Lower lobe of right lung (tissue), 2 donors: ENCODE measurements at regions not wholly inside any gene's neighbourhood (a gene's known extent, or its start where the extent isn't known, plus 50 kb on each side); places are given as distances from the start of the nearest gene placed in this dataset.
A peak's percentile ranks its signal among the peaks of the same experiment; 100 is the strongest.

Experiments used
- ATAC-seq, 2 donors: fragments of 200-7000 bp; cut with Tn5 transposase; one replicate each; pipeline ENCODE4 v1.9.1; 2020 to 2022; ENCODE audit warnings: mild to moderate bottlenecking in 2 of 2, moderate library complexity in 2 of 2
- DNase-seq: peaks from one replicate; pipeline ENCODE4 v3.0.0-alpha.2; 2020
- H3K27ac ChIP-seq: fragments of 200-600 bp; one replicate; pipeline ENCODE4 v1.8.0; 2022
- H3K27me3 ChIP-seq: fragments of 200-600 bp; one replicate; pipeline ENCODE4 v1.8.0; 2022; ENCODE audit warnings: low read depth
- H3K36me3 ChIP-seq: fragments of 200-600 bp; one replicate; pipeline ENCODE4 v1.8.0; 2022; ENCODE audit warnings: mild to moderate bottlenecking
- H3K4me1 ChIP-seq: fragments of 200-600 bp; one replicate; pipeline ENCODE4 v1.8.0; 2022
- H3K4me3 ChIP-seq: fragments of 200-600 bp; one replicate; pipeline ENCODE4 v1.8.0; 2022; ENCODE audit warnings: mild to moderate bottlenecking
- H3K9me3 ChIP-seq: fragments of 200-600 bp; one replicate; pipeline ENCODE4 v1.8.0; 2022
- intact Hi-C: fragments of 100-400 bp; cut with DNase I; formaldehyde crosslinking; loops from one replicate; pipeline ENCODE4 v1.11.0; 2022
- TF ChIP-seq, protein P1 (sequence below): fragments of 200-600 bp; IDR thresholded peaks from one replicate; pipeline ENCODE4 v1.8.0; 2022; ENCODE audit warnings: antibody characterized with exemption, mild to moderate bottlenecking
- donor health status: DM: no; HTN: yes; CAD: no; lungs with severe emphysema.

DNA sequence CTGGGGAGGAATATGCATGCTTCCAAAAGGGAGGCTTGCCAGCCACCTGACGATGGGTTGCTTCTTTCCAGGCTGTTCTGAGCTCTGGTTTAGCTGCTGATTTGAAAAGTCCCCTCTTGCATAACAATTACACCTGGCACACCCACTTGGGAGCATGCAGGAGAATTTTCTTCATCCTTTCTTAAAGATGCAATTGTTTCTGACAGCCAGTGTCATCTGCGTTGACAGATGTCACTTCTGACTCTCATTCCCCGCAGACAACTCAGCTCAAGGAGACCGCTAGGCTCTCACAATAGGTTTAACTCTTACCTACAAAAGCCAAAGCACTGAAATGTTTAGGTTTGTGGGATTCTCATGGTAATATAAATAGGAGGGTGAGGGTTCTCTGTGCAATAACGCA is 185.6 kb upstream of the SYNPR start:
- intact Hi-C loops: no loop called here
- Histone ChIP-seq H3K36me3 (no peaks in the 10 kb centered on the region), H3K4me1 (no peaks in the 10 kb centered on the region), H3K27me3 (no peaks in the 10 kb centered on the region), H3K27ac (no peak overlapping the region), H3K4me3 (no peak overlapping the region), H3K9me3 (no peaks in the 10 kb centered on the region)
- TF ChIP-seq, protein P1, sequence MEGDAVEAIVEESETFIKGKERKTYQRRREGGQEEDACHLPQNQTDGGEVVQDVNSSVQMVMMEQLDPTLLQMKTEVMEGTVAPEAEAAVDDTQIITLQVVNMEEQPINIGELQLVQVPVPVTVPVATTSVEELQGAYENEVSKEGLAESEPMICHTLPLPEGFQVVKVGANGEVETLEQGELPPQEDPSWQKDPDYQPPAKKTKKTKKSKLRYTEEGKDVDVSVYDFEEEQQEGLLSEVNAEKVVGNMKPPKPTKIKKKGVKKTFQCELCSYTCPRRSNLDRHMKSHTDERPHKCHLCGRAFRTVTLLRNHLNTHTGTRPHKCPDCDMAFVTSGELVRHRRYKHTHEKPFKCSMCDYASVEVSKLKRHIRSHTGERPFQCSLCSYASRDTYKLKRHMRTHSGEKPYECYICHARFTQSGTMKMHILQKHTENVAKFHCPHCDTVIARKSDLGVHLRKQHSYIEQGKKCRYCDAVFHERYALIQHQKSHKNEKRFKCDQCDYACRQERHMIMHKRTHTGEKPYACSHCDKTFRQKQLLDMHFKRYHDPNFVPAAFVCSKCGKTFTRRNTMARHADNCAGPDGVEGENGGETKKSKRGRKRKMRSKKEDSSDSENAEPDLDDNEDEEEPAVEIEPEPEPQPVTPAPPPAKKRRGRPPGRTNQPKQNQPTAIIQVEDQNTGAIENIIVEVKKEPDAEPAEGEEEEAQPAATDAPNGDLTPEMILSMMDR: no peak
- no peak for ATAC-seq
- DNase-seq: no peak

DNA sequence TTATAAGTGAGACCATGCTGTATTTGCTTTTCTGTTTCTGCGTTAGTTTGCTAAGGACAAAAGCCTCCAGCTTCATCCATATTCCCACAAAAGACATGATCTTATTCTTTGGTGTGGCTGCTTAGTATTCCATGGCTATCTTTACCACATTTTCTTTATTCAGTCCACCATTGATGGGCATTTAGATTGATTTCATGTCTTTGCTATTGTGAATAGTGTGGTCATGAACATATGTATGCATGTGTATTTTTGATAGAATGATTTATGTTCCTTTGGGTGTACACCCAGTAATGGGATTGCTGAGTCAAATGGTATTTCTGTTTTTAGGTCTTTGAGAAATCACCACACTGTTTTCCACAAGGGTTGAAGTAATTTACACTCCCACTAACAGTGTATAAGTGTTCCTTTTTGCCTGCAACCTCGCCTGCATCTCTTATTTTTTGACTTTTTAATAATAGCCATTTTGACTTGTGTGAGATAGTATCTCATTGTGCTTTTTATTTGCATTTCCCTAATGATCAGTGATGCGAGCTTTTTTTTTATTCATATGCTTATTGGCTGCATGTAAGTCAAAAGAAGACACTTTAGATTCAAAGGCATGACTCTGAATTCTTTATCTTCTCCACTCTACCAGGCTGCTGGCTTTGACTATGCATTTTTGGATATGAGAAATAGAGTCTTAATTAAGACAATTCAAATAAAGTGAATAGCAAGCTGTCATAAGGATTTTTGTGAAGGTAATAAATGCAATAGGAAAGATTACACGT is 183.3 kb upstream of the SYNPR start:
- Histone ChIP-seq H3K4me3 (no peak overlapping the region), H3K27ac (no peak overlapping the region), H3K9me3 (no peaks in the 10 kb centered on the region), H3K4me1 (no peaks in the 10 kb centered on the region), H3K27me3 (no peaks in the 10 kb centered on the region), H3K36me3 (no peaks in the 10 kb centered on the region)
- ATAC-seq (no peak), DNase-seq (no peak)
- TF ChIP-seq, protein P1: no peak
- intact Hi-C loops: no loop called here

DNA sequence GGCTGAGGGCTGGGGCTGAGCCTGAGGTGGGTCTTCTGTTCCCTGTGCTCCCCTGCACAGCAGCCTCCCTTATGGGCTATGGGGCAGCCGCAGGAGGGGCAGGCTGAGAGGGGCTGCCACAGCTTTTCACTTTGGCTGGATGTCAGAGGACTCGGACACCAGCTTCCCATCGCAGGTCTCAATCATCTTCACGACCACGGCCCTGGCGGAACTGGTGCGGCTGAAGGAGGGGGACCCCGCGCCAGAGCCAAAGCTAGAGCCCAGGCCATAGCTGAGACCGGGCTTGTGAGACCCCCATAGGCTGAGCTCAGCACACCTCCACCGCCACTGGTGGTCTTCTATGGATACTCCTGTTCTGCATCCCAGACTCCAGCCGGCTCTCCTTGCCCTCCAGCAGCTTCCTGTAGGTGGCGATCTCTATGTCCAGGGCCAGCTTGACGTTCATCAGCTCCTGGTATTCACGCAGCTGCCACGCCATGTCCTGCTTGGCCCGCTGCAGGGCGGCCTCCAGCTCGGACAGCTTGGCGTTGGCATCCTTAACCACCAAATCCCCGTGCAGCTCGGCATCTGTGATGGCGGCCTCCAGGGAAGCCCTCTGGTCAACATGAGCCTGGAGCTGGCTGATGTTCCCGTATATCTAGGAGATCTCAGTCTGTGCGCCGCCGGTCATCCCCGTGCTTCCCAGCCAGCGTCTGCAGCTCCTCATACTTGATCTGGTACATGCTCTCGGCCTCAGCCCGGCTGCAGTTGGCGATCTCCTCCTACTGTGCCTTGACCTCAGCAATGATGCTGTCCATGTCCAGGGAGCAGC is 181.7 kb upstream of the SYNPR start:
- Histone ChIP-seq H3K27me3 (no peaks in the 10 kb centered on the region), H3K4me3 (no peak overlapping the region), H3K4me1 (no peaks in the 10 kb centered on the region), H3K27ac (no peak overlapping the region), H3K36me3 (no peaks in the 10 kb centered on the region), H3K9me3 (no peaks in the 10 kb centered on the region)
- TF ChIP-seq, protein P1: no peak
- no peak for ATAC-seq
- intact Hi-C loops: no loop called here
- DNase-seq: peak; percentile 42

DNA sequence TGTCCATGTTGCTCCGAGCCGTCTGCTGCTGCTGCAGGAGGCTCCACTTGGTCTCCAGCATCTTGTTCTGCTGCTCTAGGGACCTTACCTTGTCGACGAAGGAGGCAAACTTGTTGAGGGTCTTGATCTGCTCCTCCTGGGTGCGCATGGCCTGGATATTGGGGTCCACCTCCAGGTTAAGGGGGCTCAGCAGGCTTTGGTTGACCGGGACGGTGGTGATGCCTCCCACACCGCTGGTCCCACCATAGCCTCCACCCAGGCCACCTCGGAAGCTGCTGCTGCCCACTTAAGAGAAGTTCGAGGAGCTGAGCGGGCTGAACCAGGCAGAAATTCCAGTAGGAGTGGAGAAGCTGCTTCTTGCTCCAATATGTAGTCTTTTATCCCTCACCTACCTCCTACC is 180.7 kb upstream of the SYNPR start:
- Histone ChIP-seq H3K27ac (no peak overlapping the region), H3K36me3 (no peaks in the 10 kb centered on the region), H3K9me3 (no peaks in the 10 kb centered on the region), H3K4me1 (no peaks in the 10 kb centered on the region), H3K4me3 (no peak overlapping the region), H3K27me3 (no peaks in the 10 kb centered on the region)
- intact Hi-C loops: no loop called here
- ATAC-seq: no peak
- no peak for DNase-seq
- TF ChIP-seq, protein P1: no peak

DNA sequence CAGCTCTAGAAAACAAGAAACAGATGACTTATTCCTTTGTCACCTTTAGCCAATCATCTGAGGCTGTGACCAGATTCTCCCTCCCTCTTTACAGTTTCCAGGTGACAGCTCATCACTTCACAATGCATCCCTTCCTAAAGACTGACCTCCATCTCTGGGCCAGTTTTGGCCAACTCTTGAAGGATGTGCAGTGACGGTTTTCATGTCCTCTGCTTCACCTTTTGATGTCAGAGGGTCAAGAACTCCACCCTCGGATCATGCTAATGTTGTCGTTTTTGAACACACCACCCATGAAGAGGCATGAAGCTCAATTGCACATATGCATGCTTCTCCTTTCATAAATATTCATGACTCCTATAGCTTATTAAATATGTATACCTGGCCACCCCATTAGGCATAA is 161.2 kb upstream of the SYNPR start:
- ATAC-seq: no peak
- intact Hi-C loops: no loop called here

More for the DNA sequence above, 161.2 kb upstream of the SYNPR start:
- no peaks in the 10 kb centered on the region for H3K27me3 ChIP-seq
- no peak overlapping the region for H3K4me3 ChIP-seq
- H3K9me3 ChIP-seq: no peaks in the 10 kb centered on the region
- H3K27ac ChIP-seq: no peak overlapping the region
- H3K36me3 ChIP-seq: no peaks in the 10 kb centered on the region
- no peak for DNase-seq
- H3K4me1 ChIP-seq: no peaks in the 10 kb centered on the region
- TF ChIP-seq, protein P1: no peak
